ENCODE measurements at regions not wholly inside any gene's neighbourhood (a gene's known extent, or its start where the extent isn't known, plus 50 kb on each side); places are given as distances from the start of the nearest gene placed in this dataset.

- DNase-seq = no peak
Measured at GRCh38 chr13:40404967-40405716, 261.3 kb downstream of the FOXO1 start.

GRCh38 chr13:40406405-40407120 lies 259.9 kb downstream of the FOXO1 start:
- no peak for DNase-seq

GRCh38 chr13:40407567-40407966 lies 258.9 kb downstream of the FOXO1 start:
- no peak for DNase-seq

- no peak for DNase-seq
Measured at GRCh38 chr13:40408602-40409001, 257.8 kb downstream of the FOXO1 start.

DNA sequence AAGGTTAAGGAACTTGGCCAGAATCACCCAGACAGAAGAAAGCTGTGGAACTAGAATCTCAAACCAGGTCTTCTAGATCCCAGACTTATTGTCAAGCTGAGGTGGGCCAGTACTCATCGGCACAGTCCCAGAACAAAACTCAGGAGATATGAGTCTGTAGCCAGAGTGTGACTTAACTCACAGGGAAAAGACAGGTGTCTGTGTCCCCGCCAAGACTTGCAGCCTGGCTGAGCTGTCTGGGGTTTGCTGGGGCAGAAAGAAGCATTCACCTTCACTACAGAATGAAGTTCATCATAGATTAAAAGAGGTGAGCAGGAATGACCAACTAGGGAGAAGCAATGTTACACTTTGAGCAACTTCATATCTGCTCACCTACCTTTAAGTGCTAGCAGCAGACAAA lies 257.2 kb downstream of the FOXO1 start:
- DNase-seq = no peak

DNA sequence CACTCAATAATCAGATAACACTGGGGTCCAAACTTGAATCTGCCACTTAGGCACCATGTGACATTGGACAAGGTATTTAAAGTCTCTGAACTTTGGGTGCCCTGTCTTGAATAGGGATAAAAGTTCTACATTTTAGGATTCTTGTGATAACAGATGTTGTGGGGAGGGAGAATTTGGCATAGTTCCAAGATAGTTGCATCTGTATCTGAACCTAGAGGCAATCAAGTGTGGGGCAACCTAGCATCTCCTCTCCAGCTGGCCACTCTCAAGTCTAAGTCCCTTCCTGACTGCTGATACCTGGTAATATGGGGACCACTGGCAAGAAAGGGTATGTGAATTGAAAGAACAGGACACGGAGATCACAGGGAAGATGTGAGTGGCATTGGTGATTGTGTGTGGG lies 256.1 kb downstream of the FOXO1 start:
- DNase-seq = no peak

- no peak for DNase-seq
Measured at GRCh38 chr13:40420160-40420740, 246.2 kb downstream of the FOXO1 start.

DNA sequence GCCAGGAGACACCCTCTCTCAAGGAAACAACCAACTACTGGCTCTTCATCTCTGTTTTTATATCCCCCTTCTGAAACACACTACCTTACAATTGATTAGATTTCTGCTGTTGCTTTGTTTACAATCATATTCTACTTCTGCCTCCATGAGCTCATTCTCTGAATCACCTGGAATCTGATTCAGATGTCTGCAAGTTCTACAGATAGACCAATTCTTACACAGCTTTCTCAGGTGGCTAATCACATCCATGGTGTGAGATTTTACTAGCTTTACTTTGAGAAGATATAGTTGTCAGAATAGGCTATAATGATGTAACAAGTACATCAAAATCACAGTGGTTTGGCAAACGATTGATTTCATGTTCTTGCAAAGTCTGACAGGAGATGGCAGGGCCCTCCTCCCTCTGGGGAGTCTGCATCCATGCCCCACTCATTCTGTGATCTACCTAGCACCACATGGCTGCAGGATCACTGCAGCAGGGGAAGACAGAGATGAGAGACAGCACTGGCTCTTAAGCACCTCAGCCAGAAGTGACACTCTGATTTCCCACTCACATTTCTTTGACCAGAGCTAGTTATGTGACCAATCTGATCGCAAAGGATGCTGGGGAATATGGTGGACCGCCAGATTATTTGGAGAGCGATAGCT lies 243.7 kb downstream of the FOXO1 start:
- DNase-seq = no peak

GRCh38 chr13:40428354-40428753 lies 238.1 kb downstream of the FOXO1 start:
- no peak for DNase-seq

DNA sequence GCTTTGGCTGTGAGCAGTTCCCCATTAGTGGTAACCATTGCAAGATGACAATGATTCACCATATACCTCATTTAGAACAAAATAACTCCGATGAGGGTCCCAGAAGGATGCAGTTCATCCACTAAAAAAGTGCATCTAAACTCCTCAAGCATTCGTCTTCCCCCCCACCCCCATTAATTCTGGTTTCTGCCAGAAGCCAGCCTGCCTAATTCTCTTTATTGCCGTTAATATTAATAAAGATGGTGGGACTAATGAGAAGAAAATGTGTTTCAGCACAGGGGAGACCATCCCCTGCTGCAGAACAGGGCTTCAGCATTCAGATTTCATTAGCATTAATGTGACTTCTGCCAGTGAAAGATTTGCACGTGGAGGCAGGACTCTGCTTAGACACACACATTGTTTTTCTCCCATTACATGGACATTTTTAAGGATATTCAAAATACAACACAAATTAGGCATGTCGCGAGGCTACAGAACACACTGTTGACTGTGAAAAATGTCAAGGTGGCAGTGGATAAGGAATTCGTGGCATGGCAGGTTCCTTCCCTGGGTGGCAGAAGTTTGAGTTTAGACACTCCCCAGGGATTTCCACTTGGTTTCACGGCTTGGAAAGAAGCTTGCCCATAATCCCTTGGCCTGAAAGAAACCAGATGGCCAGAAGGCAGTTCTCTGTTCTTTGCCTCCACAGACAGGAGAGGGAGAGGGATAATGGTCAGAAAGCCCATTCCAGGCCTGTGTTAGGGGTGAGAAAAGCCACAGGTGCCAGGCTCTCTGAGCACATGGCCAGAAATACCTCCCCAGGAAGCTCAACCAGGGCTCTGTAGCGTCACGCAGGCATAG lies 236.5 kb downstream of the FOXO1 start:
- DNase-seq = no peak

DNA sequence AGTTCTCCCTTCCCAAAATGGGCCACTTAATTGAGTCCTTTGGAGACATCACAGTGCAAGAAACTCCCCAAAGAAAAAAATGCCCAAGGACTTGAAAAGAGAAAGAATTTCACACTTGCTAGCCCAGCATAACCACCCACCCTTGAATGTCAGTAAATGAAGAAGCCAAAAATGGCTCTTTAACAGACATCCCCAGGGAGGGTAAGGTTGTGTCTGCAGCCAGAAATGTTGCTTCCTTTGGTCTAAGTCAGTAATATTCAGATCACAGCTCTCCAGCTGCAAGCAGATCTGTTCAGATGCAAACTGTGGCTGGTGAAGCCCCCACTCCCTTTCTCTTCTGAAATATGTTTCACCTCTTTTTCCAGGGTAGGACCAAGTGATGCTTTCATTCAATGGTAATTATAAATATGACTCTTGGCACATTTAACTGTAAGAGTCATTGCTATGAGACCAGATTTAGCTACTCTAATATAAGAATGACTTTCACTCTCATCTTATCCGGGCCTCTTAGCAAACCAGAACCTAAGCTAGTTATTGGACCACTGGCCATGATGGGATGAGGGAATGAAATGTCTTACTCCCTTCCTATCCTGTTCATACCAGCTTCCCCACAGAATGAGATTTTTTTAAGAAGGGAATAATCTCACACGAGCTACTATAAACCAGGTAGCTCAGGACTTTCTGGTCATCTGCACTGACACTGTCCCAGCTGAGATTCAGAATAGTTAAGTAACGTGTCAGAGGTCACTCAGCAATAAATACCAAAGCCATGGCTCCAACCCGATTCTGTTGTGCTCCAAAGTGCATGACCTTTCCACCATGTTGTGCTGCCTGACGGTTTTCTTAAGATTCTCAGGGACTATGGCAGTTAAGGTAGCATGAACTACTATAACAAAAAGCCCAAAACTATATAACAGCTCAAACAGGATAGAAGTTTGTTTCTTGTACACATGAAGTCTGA lies 234.1 kb downstream of the FOXO1 start:
- DNase-seq = no peak

GRCh38 chr13:40433001-40433400 lies 233.4 kb downstream of the FOXO1 start:
- no peak for DNase-seq

GRCh38 chr13:40433577-40433976 lies 232.9 kb downstream of the FOXO1 start:
- peak; percentile 28 for DNase-seq

DNA sequence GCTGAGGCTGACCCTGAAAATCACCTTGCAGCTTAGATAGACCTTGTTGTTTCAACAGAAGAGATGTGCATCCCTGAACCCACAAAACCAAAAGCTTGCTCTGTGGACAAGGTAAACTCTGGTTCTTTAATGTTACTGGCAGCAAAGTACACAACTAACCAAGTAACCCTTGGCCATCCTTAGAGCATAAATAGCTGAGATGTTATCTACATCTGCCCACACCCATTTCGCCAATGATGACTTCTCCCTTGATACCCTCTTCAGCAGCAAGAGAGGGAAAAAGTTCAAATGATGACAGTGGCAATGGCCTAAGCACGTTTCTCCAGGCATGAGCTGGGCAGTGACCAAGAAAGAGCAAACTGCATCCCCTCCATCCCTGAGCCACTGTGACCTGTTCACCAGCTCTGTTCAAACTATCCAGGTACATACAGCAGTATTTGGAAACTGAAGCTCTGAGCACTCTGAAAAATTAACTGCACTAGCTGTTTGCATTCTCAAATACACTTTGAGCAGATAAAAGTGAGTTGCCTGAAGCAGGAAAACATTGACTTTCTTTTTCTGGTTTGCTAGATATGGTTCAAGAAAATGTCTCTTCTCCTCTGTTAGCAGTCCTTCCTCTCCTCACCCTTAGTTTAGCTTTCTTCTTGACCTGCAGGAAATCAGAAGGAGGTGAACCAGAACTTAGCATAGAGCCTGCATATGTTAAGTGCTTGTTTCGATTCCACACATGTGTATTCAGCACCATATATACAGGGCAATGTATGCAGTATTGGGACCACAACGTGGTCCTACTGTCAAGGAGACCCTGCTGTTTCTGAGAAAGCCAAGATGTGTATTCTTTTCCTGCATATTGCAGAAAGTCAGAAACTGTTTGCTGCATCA lies 231.7 kb downstream of the FOXO1 start:
- DNase-seq = no peak

DNA sequence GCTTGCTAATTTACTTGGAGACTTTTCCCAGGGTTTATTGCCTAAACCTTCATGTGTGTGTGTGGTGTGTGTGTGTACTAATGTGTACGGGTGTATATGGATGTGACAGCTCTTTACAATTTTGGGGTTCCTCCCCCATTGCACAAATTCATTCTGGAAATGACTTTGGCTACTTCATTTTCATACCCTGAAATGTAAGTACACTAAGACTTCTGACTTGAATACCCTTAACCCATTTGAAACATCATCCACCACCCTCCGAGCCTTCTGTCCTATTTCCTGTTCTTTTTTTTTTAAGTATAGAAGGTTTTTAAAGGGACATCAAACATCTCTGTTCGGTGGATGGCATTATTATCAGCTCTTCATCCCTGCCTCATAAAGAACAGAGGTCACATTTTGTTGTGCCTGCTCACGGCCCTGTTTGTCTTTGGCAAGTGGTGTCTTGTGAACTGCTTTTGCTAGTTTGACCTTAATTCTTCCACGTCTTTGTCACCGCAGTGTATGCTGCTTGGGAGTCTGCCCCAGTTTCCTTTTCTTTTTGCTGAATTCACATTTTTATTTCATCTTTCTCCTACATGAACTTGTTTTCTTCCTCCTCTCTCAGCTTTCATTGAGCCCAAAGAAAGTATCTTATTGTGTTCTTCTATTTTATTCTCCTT lies 228.3 kb downstream of the FOXO1 start:
- DNase-seq = no peak

DNA sequence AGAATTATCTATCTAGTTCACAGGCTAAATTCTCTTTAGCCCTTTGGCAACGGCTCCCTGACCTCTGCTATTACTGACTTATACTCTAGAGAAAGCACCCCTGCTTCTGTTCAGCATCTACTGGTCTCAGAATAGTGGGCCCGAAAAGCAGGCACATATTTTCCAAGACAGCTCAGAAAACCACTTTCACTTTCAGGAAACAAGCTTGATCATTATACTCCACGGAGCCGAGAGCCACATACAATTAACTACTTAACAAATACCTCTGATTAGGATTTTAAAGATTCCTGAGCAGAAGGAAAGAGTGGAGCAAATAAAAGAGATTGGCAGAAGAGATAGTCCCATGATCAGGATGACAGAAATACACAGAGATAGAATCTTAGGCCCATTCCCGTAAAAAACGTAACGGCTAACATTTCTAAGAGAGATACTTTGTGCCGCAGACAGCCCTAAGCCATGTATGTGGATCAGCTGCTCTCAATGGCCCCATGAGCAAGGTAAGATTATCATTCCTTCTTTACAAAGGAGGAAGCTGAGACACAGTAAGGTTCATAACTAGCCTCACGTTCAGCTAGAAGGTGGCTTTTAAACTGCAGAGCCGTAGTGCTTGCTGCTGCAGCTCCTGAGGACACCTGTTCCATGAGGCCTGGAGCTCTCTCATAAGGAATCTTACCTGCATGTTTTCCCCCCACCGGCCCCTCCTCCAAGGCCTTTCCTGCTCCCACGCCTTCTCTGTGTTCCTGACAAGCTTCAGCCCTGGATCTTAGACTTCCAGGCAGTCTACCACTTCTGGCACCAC lies 227.2 kb downstream of the FOXO1 start:
- no peak for DNase-seq

DNA sequence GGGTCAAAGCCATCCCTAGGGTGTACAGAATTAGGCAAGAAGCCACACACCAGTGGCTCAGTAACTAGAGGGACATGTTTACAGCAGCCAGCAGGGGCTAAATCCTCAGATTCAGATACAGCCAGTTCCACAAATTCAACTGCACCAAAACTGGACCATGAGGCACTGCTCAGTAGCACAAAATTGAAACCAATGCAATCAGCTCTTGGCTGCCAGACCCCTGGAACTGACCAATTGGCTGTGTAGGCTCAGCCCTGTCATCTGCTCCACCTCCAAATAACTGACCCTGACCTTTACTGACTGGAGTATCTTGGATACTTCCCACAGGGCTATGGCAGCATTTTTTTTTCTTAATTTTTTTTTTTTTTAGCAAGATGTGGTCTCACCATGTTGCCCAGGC lies 226.5 kb downstream of the FOXO1 start:
- DNase-seq = no peak

DNA sequence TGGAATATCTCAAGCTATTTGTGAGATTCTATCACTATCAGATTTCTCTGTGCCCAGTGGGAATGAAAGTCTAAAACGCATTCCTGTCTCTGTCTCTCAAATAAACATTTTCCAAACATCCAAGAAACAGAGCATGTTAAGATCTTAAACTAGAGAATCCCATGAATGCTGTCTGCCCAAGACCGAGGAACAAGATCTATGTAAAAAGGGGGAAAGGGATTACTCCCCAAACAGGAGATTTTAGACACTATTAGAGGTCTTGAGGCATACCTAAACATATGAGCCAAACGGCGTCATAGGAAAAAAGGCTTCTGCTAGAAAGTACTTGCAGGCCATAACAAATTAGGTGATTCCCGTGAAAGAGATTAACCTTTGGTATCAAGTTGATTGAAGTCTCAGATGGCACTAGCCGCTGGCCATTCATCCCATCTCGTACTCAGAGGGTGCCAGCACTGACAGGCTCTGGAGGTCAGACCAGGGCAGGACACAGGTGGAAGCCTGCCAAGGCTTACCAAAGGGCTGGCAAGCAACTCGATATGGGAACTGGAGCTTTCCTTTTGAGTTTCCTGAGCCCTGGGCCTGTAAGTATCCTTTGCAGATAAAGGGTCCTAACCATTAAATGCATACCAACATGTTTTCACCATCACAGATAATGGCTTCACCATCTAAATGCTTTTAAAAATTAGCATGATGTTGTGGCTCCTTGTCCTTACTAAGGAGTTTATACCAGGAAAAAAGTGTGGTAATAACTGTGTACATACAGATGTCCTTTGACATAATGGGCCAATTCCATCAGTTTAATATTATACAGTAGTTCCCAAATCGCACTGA lies 225.2 kb downstream of the FOXO1 start:
- no peak for DNase-seq

Data from hematopoietic multipotent progenitor cell treated with erythropoietin and hydrocortisone succinate and interleukin-3 and kit ligand, for 6 days (in vitro differentiated cells).